ENCODE measurements at regions not wholly inside any gene's neighbourhood (a gene's known extent, or its start where the extent isn't known, plus 50 kb on each side); places are given as distances from the start of the nearest gene placed in this dataset.
"Not testable (repeated sequence)": the region's sequence is repeated elsewhere in the genome, so short reads cannot be mapped to it uniquely, and the experiment has no call there.

- DNase-seq, result peak; percentile 21
These were observed 81.8 kb upstream of the CREB5 start for GRCh38 chr7:28330384-28331070.

GRCh38 chr7:28332046-28332445 is 80.3 kb upstream of the CREB5 start:
- DNase-seq, result no peak

GRCh38 chr7:28333548-28333947 is 78.8 kb upstream of the CREB5 start:
- DNase-seq, result not testable (repeated sequence)

GRCh38 chr7:28336806-28337205 is 75.5 kb upstream of the CREB5 start:
- DNase-seq, result no peak

GRCh38 chr7:28338041-28338440 is 74.3 kb upstream of the CREB5 start:
- no peak for DNase-seq

- no peak for DNase-seq
These were observed 68.9 kb upstream of the CREB5 start for GRCh38 chr7:28343462-28343861.

GRCh38 chr7:28346256-28346655 is 66.1 kb upstream of the CREB5 start:
- DNase-seq, result no peak

- DNase-seq, result peak; percentile 49
These were observed 65.5 kb upstream of the CREB5 start for GRCh38 chr7:28346676-28347363.

GRCh38 chr7:28347475-28348318 is 64.6 kb upstream of the CREB5 start:
- DNase-seq, result peak; percentile 68

GRCh38 chr7:28348636-28349035 is 63.7 kb upstream of the CREB5 start:
- no peak for DNase-seq

GRCh38 chr7:28349637-28350036 is 62.7 kb upstream of the CREB5 start:
- peak; percentile 38 for DNase-seq

- no peak for DNase-seq
These were observed 61.7 kb upstream of the CREB5 start for GRCh38 chr7:28350662-28351061.

GRCh38 chr7:28351450-28351849 is 60.9 kb upstream of the CREB5 start:
- DNase-seq, result no peak

GRCh38 chr7:28354601-28355402 is 57.5 kb upstream of the CREB5 start:
- DNase-seq, result peak; percentile 98

- DNase-seq, result no peak
These were observed 56.5 kb upstream of the CREB5 start for GRCh38 chr7:28355635-28356319.

- no peak for DNase-seq
These were observed 55.7 kb upstream of the CREB5 start for GRCh38 chr7:28356619-28357018.

- DNase-seq, result peak; percentile 99
These were observed 53.9 kb upstream of the CREB5 start for GRCh38 chr7:28358423-28358868.

- peak; percentile 13 for DNase-seq
These were observed 51.6 kb upstream of the CREB5 start for GRCh38 chr7:28360739-28361138.

GRCh38 chr7:28361551-28361950 is 50.8 kb upstream of the CREB5 start:
- no peak for DNase-seq

GRCh38 chr7:28362182-28362581 is 50.1 kb upstream of the CREB5 start:
- no peak for DNase-seq

Data from EL (cell line).